SK-N-SH treated with all-trans-retinoic acid at 6 μM for 48 hours (cell line): ENCODE measurements at regions not wholly inside any gene's neighbourhood (a gene's known extent, or its start where the extent isn't known, plus 50 kb on each side); places are given as distances from the start of the nearest gene placed in this dataset.

Source experiments
- ATAC-seq: fragments of 200-7000 bp; cut with Tn5 transposase; 3 replicates; pipeline ENCODE4 v1.9.1; 2020; ENCODE audit warnings: mild to moderate bottlenecking, moderate library complexity
- ARNTL ChIP-seq: fragments of 450-650 bp; formaldehyde crosslinking; IDR thresholded peaks from 2 replicates; pipeline ENCODE4 v1.5.0; 2020; ENCODE audit warnings: low read depth, mild to moderate bottlenecking, moderate library complexity, borderline replicate concordance
- BACH2 ChIP-seq: fragments of 250-450 bp; sonication (Bioruptor Pico); IDR thresholded peaks from 2 replicates; pipeline ENCODE4 v1.9.0; 2021; ENCODE audit warnings: mild to moderate bottlenecking, borderline replicate concordance
- CSDC2 ChIP-seq: fragments of 250-450 bp; sonication (Bioruptor Pico); IDR thresholded peaks from 2 replicates; pipeline ENCODE4 v1.5.0; 2020; ENCODE audit warnings: mild to moderate bottlenecking, moderate library complexity
- CSRNP3 ChIP-seq: fragments of 250-450 bp; sonication (Bioruptor Pico); IDR thresholded peaks from 2 replicates; pipeline ENCODE4 v1.5.1; 2021; ENCODE audit warnings: mild to moderate bottlenecking, moderate library complexity
- ESRRG ChIP-seq: fragments of 250-450 bp; sonication (Bioruptor Pico); IDR thresholded peaks from 2 replicates; pipeline ENCODE4 v1.6.1; 2021; ENCODE audit warnings: mild to moderate bottlenecking
- GLIS3 ChIP-seq: fragments of 250-450 bp; sonication (Bioruptor Pico); IDR thresholded peaks from 2 replicates; pipeline ENCODE4 v1.5.0; 2020; ENCODE audit warnings: mild to moderate bottlenecking, moderate library complexity
- ISL1 ChIP-seq: fragments of 250-450 bp; sonication (Bioruptor Pico); IDR thresholded peaks from 2 replicates; pipeline ENCODE4 v2.1.2; 2022; ENCODE audit warnings: mild to moderate bottlenecking, moderate library complexity
- OSR1 ChIP-seq: fragments of 250-450 bp; sonication (Bioruptor Pico); IDR thresholded peaks from 2 replicates; pipeline ENCODE4 v1.8.0; 2022; ENCODE audit warnings: moderate library complexity, mild to moderate bottlenecking, inconsistent platforms
- PATZ1 ChIP-seq: fragments of 250-450 bp; sonication (Bioruptor Pico); IDR thresholded peaks from 2 replicates; pipeline ENCODE4 v1.8.0; 2020; ENCODE audit warnings: mild to moderate bottlenecking, moderate library complexity, borderline replicate concordance
- POU6F1 ChIP-seq: fragments of 250-450 bp; sonication (Bioruptor Pico); IDR thresholded peaks from 2 replicates; pipeline ENCODE4 v1.8.0; 2021; ENCODE audit warnings: low read depth, mild to moderate bottlenecking, moderate library complexity, borderline replicate concordance
- PPARA ChIP-seq: fragments of 250-450 bp; sonication (Bioruptor Pico); IDR thresholded peaks from 2 replicates; pipeline ENCODE4 v1.5.0; 2020; ENCODE audit warnings: mild to moderate bottlenecking, borderline replicate concordance
- RARB ChIP-seq: fragments of 250-450 bp; sonication (Bioruptor Pico); IDR thresholded peaks from 2 replicates; pipeline ENCODE4 v1.8.0; 2021; ENCODE audit warnings: mild to moderate bottlenecking, moderate library complexity
- SNAI2 ChIP-seq: fragments of 250-450 bp; sonication (Bioruptor Pico); IDR thresholded peaks from 2 replicates; pipeline ENCODE4 v1.5.0; 2020; ENCODE audit warnings: mild to moderate bottlenecking, moderate library complexity
- TCF4 ChIP-seq: fragments of 250-450 bp; sonication (Bioruptor Pico); IDR thresholded peaks from 2 replicates; pipeline ENCODE4 v1.8.0; 2021; ENCODE audit warnings: mild to moderate bottlenecking, moderate library complexity, borderline replicate concordance
- ZFP3 ChIP-seq: fragments of 250-450 bp; sonication (Bioruptor Pico); IDR thresholded peaks from 2 replicates; pipeline ENCODE4 v1.5.0; 2020; ENCODE audit warnings: mild to moderate bottlenecking, moderate library complexity
- ZFP30 ChIP-seq: fragments of 450-650 bp; formaldehyde crosslinking; IDR thresholded peaks from 2 replicates; pipeline ENCODE4 v1.5.0; 2022; ENCODE audit warnings: mild to moderate bottlenecking, moderate library complexity
- ZNF565 ChIP-seq: fragments of 450-650 bp; formaldehyde crosslinking; conservative IDR thresholded peaks from 2 replicates; pipeline ENCODE4 v1.5.0; 2020; ENCODE audit warnings: low read depth, mild to moderate bottlenecking, moderate library complexity
- ZNF8 ChIP-seq: fragments of 450-650 bp; formaldehyde crosslinking; IDR thresholded peaks from 2 replicates; pipeline ENCODE4 v1.5.0; 2020; ENCODE audit warnings: mild to moderate bottlenecking, moderate library complexity
- TF ChIP-seq, protein P1 (sequence below): fragments of 250-450 bp; sonication (Bioruptor Pico); IDR thresholded peaks from 2 replicates; pipeline ENCODE4 v1.5.1; 2020; ENCODE audit warnings: low read depth, mild to moderate bottlenecking, moderate library complexity
- TF ChIP-seq, protein P2 (sequence below): fragments of 250-450 bp; sonication (Bioruptor Pico); IDR thresholded peaks from 2 replicates; pipeline ENCODE4 v1.5.0; 2020; ENCODE audit warnings: mild to moderate bottlenecking, moderate library complexity

GRCh38 chr6:140140891-140141290 lies 766.4 kb upstream of the CITED2 start (continued):
- TF ChIP-seq PATZ1 (CRISPR knock-in tag) (no peak), SNAI2 (CRISPR knock-in tag) (no peak), BACH2 (CRISPR knock-in tag) (no peak), ZNF565 (CRISPR knock-in tag) (no peak)

- ATAC-seq = no peak
- TF ChIP-seq SNAI2 (CRISPR knock-in tag) (no peak), ISL1 (CRISPR knock-in tag) (no peak), GLIS3 (CRISPR knock-in tag) (no peak), ZFP30 (no peak), OSR1 (CRISPR knock-in tag) (no peak), ZNF8 (CRISPR knock-in tag) (no peak), ZNF565 (CRISPR knock-in tag) (no peak), PPARA (no peak), TCF4 (CRISPR knock-in tag) (no peak), RARB (no peak), ESRRG (CRISPR knock-in tag) (no peak), ZFP3 (CRISPR knock-in tag) (no peak), POU6F1 (CRISPR knock-in tag) (no peak)
- TF ChIP-seq, protein P1, sequence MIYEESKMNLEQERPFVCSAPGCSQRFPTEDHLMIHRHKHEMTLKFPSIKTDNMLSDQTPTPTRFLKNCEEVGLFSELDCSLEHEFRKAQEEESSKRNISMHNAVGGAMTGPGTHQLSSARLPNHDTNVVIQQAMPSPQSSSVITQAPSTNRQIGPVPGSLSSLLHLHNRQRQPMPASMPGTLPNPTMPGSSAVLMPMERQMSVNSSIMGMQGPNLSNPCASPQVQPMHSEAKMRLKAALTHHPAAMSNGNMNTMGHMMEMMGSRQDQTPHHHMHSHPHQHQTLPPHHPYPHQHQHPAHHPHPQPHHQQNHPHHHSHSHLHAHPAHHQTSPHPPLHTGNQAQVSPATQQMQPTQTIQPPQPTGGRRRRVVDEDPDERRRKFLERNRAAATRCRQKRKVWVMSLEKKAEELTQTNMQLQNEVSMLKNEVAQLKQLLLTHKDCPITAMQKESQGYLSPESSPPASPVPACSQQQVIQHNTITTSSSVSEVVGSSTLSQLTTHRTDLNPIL (CRISPR knock-in tag) = no peak
- TF ChIP-seq, protein P2, sequence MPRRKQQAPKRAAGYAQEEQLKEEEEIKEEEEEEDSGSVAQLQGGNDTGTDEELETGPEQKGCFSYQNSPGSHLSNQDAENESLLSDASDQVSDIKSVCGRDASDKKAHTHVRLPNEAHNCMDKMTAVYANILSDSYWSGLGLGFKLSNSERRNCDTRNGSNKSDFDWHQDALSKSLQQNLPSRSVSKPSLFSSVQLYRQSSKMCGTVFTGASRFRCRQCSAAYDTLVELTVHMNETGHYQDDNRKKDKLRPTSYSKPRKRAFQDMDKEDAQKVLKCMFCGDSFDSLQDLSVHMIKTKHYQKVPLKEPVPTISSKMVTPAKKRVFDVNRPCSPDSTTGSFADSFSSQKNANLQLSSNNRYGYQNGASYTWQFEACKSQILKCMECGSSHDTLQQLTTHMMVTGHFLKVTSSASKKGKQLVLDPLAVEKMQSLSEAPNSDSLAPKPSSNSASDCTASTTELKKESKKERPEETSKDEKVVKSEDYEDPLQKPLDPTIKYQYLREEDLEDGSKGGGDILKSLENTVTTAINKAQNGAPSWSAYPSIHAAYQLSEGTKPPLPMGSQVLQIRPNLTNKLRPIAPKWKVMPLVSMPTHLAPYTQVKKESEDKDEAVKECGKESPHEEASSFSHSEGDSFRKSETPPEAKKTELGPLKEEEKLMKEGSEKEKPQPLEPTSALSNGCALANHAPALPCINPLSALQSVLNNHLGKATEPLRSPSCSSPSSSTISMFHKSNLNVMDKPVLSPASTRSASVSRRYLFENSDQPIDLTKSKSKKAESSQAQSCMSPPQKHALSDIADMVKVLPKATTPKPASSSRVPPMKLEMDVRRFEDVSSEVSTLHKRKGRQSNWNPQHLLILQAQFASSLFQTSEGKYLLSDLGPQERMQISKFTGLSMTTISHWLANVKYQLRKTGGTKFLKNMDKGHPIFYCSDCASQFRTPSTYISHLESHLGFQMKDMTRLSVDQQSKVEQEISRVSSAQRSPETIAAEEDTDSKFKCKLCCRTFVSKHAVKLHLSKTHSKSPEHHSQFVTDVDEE (CRISPR knock-in tag) = no peak
These were observed 764.0 kb upstream of the CITED2 start for GRCh38 chr6:140138311-140139010.

- no peak for ATAC-seq
- TF ChIP-seq CSDC2 (CRISPR knock-in tag) (no peak), TCF4 (CRISPR knock-in tag) (no peak), ARNTL (CRISPR knock-in tag) (no peak), PATZ1 (CRISPR knock-in tag) (no peak), CSRNP3 (CRISPR knock-in tag) (no peak), SNAI2 (CRISPR knock-in tag) (no peak), ESRRG (CRISPR knock-in tag) (no peak)
- TF ChIP-seq, protein P2 (CRISPR knock-in tag) = no peak
These were observed 759.8 kb upstream of the CITED2 start for GRCh38 chr6:140134224-140134623.
